Glutamatergic neuron (in vitro differentiated cells): ENCODE measurements at regions not wholly inside any gene's neighbourhood (a gene's known extent, or its start where the extent isn't known, plus 50 kb on each side); places are given as distances from the start of the nearest gene placed in this dataset.
"Not testable (repeated sequence)": the region's sequence is repeated elsewhere in the genome, so short reads cannot be mapped to it uniquely, and the experiment has no call there.

Experiments
- DNase-seq: peaks from one replicate; pipeline ENCODE4 v3.0.0; 2022
- H3K27ac Mint-ChIP-seq: one replicate; pipeline ENCODE4 v1.8.0; 2020; ENCODE audit warnings: mild to moderate bottlenecking, mixed read lengths, inconsistent platforms; ENCODE audit not compliant: unreplicated experiment
- H3K27me3 Mint-ChIP-seq: one replicate; pipeline ENCODE4 v1.8.0; 2020; ENCODE audit warnings: mild to moderate bottlenecking, moderate library complexity, mixed read lengths, inconsistent platforms; ENCODE audit not compliant: unreplicated experiment
- H3K36me3 Mint-ChIP-seq: one replicate; pipeline ENCODE4 v1.8.0; 2020; ENCODE audit warnings: mild to moderate bottlenecking, mixed read lengths, inconsistent platforms; ENCODE audit not compliant: unreplicated experiment
- H3K4me1 Mint-ChIP-seq: one replicate; pipeline ENCODE4 v1.8.0; 2020; ENCODE audit warnings: mild to moderate bottlenecking, low read depth, mixed read lengths, inconsistent platforms; ENCODE audit not compliant: unreplicated experiment
- H3K4me3 Mint-ChIP-seq: one replicate; pipeline ENCODE4 v1.8.0; 2020; ENCODE audit warnings: mild to moderate bottlenecking, mixed read lengths, inconsistent platforms; ENCODE audit not compliant: unreplicated experiment
- H3K9me3 Mint-ChIP-seq: one replicate; pipeline ENCODE4 v1.8.0; 2020; ENCODE audit warnings: mild to moderate bottlenecking, moderate library complexity, mixed read lengths, inconsistent platforms; ENCODE audit not compliant: unreplicated experiment
- TF ChIP-seq, protein P1 (sequence below): fragments of 200-600 bp; sonication (generic); IDR thresholded peaks from one replicate; pipeline ENCODE4 v1.5.0; 2021; ENCODE audit not compliant: partially characterized antibody, unreplicated experiment

DNA sequence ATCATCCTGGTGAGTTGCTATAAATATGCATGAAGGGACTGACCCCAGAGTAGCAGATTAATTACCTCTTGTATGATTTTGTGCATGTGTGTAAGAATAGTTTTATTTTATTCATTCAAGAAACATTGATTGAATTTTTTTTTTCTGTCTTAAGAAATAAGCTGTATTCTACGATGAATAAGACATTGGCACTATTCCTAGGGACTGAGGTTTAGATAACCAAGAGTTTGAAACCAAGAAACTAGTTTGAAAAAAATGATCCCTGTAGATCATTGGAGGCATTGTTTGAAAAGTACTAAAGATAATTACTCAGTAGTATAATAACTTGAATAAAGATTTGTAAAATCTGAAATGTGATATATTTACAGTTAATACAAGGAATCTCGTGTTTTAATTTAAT, 1086.9 kb downstream of the PCDH7 start:
- H3K27ac Mint-ChIP-seq, result no peak overlapping the region
- TF ChIP-seq, protein P1, sequence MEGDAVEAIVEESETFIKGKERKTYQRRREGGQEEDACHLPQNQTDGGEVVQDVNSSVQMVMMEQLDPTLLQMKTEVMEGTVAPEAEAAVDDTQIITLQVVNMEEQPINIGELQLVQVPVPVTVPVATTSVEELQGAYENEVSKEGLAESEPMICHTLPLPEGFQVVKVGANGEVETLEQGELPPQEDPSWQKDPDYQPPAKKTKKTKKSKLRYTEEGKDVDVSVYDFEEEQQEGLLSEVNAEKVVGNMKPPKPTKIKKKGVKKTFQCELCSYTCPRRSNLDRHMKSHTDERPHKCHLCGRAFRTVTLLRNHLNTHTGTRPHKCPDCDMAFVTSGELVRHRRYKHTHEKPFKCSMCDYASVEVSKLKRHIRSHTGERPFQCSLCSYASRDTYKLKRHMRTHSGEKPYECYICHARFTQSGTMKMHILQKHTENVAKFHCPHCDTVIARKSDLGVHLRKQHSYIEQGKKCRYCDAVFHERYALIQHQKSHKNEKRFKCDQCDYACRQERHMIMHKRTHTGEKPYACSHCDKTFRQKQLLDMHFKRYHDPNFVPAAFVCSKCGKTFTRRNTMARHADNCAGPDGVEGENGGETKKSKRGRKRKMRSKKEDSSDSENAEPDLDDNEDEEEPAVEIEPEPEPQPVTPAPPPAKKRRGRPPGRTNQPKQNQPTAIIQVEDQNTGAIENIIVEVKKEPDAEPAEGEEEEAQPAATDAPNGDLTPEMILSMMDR, result no peak
- no peaks in the 10 kb centered on the region for H3K9me3 Mint-ChIP-seq
- H3K27me3 Mint-ChIP-seq, result no peaks in the 10 kb centered on the region
- H3K4me1 Mint-ChIP-seq, result no peaks in the 10 kb centered on the region
- no peak for DNase-seq
- H3K4me3 Mint-ChIP-seq, result no peak overlapping the region
- no peaks in the 10 kb centered on the region for H3K36me3 Mint-ChIP-seq

DNA sequence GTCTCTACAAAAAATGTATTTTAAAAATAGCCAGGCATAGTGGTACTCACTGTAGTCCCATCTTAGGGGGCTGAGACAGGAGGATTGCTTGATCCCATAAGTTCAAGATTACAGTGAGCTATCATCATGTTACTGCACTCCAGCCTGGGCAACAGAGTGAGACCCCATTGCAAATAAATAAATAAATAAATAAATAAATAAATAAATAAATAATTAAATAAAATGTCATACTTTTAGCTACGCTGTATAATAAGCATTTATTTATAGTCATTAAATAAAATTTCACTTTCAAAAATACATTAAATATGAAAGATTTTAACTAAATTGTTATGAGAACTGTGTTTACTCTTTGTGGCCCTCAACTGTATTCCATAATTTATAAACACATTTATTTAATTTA, 1124.2 kb downstream of the PCDH7 start:
- Mint-ChIP-seq H3K4me3 (no peak overlapping the region), H3K36me3 (no peaks in the 10 kb centered on the region), H3K4me1 (no peaks in the 10 kb centered on the region), H3K9me3 (peaks cover 2% of the 10 kb centered on the region), H3K27ac (no peak overlapping the region), H3K27me3 (no peaks in the 10 kb centered on the region)
- no peak for DNase-seq
- TF ChIP-seq, protein P1, result no peak

DNA sequence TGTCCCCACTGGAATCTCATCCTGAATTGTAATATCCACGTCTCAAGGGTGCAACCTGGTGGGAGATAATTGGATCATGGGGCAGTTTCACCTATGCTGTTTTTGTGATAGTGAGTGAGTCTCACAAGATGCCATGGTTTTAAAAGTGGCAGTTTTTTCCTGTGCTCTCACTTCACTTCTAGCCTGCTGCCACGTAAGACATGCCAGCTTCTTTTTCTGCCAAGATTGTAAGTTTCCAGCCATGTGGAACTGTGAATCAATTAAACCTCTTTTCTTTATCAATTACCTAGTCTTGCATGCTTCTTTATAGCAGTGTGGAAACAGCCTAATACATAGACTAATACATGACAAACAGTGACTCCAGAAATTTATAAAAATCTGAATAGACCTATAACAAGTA, 1131.8 kb downstream of the PCDH7 start:
- Mint-ChIP-seq H3K36me3 (peaks cover 4% of the 10 kb centered on the region), H3K4me1 (no peaks in the 10 kb centered on the region), H3K27me3 (no peaks in the 10 kb centered on the region), H3K4me3 (no peak overlapping the region), H3K27ac (no peak overlapping the region), H3K9me3 (peaks cover 3% of the 10 kb centered on the region)
- TF ChIP-seq, protein P1, result no peak
- no peak for DNase-seq

DNA sequence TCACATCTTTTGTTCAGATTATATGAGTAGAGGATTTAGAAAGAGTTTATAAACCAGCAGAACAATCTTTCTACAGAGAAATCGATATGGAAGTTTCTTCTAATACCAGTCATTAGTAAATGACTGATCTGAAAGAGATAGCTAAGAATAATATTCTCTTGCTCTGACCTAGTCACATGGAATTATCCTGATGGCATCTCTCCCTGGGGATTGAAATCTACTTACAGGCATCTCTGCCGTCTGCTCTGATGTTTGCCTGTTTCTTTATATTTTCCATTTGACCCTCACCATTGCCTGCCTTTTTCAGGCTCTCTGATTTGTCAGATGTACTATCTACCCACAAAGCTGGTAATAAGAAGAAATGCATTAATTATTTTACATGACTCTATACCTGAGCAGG, 1157.3 kb downstream of the PCDH7 start:
- Mint-ChIP-seq H3K4me1 (peaks cover 10% of the 10 kb centered on the region), H3K4me3 (no peak overlapping the region), H3K9me3 (no peaks in the 10 kb centered on the region), H3K27ac (no peak overlapping the region), H3K27me3 (peaks cover 2% of the 10 kb centered on the region), H3K36me3 (no peaks in the 10 kb centered on the region)
- TF ChIP-seq, protein P1, result no peak
- DNase-seq, result no peak

DNA sequence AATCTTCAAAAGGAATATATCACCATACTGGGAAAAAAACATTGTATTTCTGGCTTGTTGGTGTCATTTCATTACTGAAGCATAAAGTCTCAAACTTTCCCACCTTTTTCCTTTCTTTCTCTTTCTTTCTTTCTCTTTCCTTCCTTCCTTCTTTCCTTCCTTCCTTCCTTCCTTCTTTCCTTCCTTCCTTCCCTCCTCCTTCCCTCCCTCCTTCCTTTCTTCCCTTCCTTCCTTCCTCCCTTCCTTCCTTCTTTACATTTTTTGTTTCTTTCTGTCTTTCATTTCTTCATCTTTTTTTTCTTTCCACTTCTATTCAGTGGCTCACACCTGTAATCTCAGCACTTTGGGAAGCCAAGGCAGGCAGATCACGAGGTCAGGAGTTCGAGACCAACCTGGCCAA, 1160.7 kb downstream of the PCDH7 start:
- not testable (repeated sequence) for H3K27me3 Mint-ChIP-seq, H3K9me3 Mint-ChIP-seq, H3K4me1 Mint-ChIP-seq, H3K27ac Mint-ChIP-seq, DNase-seq, H3K36me3 Mint-ChIP-seq, H3K4me3 Mint-ChIP-seq

DNA sequence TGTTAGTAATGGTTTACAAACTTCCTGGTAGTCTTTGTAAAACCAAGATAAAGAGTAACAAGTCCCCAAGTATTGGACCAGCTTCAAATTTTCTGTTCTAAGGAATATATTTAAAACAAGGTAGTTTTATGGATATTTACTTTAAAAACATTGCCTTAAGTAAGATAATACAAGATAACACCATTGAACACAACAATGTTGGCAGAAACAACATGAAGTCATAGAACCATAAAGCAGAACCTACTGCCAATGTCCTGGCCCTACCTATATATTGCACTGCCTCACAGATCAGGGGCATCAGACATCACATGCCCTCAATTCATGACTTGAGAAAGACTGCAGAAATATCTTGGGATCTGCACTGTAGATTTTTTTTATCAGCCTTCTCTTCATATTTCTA, 1176.2 kb downstream of the PCDH7 start:
- H3K27me3 Mint-ChIP-seq, result peaks cover 4% of the 10 kb centered on the region
- H3K27ac Mint-ChIP-seq, result no peak overlapping the region
- H3K4me1 Mint-ChIP-seq, result no peaks in the 10 kb centered on the region
- H3K9me3 Mint-ChIP-seq, result no peaks in the 10 kb centered on the region
- H3K4me3 Mint-ChIP-seq, result no peak overlapping the region
- H3K36me3 Mint-ChIP-seq, result no peaks in the 10 kb centered on the region
- TF ChIP-seq, protein P1, result no peak
- DNase-seq, result no peak
